ENCODE measurements at regions not wholly inside any gene's neighbourhood (a gene's known extent, or its start where the extent isn't known, plus 50 kb on each side); places are given as distances from the start of the nearest gene placed in this dataset.

- no peak overlapping the region for H3K27ac ChIP-seq
- TF ChIP-seq CTCF (conservative IDR thresholded peaks at IDR 0.05): no peak
Measured at GRCh38 chr2:9740382-9741073, 102.7 kb upstream of the TAF1B start.

GRCh38 chr2:9741110-9741509, 102.2 kb upstream of the TAF1B start:
- H3K27ac ChIP-seq: no peak overlapping the region
- TF ChIP-seq CTCF (conservative IDR thresholded peaks at IDR 0.05): no peak

- H3K27ac ChIP-seq: no peak overlapping the region
- TF ChIP-seq CTCF (conservative IDR thresholded peaks at IDR 0.05): no peak
Measured at GRCh38 chr2:9742601-9743000, 100.7 kb upstream of the TAF1B start.

GRCh38 chr2:9744256-9745004, 98.8 kb upstream of the TAF1B start:
- no peak for TF ChIP-seq CTCF (conservative IDR thresholded peaks at IDR 0.05)
- no peak overlapping the region for H3K27ac ChIP-seq

- no peak overlapping the region for H3K27ac ChIP-seq
- TF ChIP-seq CTCF (conservative IDR thresholded peaks at IDR 0.05): no peak
Measured at GRCh38 chr2:9745153-9745899, 97.9 kb upstream of the TAF1B start.

- H3K27ac ChIP-seq: no peak overlapping the region
- no peak for TF ChIP-seq CTCF (conservative IDR thresholded peaks at IDR 0.05)
Measured at GRCh38 chr2:9747396-9747795, 95.9 kb upstream of the TAF1B start.

- no peak for TF ChIP-seq CTCF (conservative IDR thresholded peaks at IDR 0.05)
- no peak overlapping the region for H3K27ac ChIP-seq
Measured at GRCh38 chr2:9748577-9748976, 94.7 kb upstream of the TAF1B start.
